ENCODE measurements at regions not wholly inside any gene's neighbourhood (a gene's known extent, or its start where the extent isn't known, plus 50 kb on each side); places are given as distances from the start of the nearest gene placed in this dataset.
A peak's percentile ranks its signal among the peaks of the same experiment; 100 is the strongest.

GRCh38 chr6:85892346-85892745 is 249.7 kb upstream of the SYNCRIP start:
- H3K4me3 ChIP-seq (ENCODE audit: low read length), result no peak overlapping the region
- no peaks in the 10 kb centered on the region for H3F3A ChIP-seq (ENCODE audit: low read length, unreplicated experiment)
- no peaks in the 10 kb centered on the region for H3K79me2 ChIP-seq (ENCODE audit: low read length)
- H3K9ac ChIP-seq (ENCODE audit: low read length), result no peak overlapping the region
- H4K20me1 ChIP-seq (ENCODE audit: low read length), result no peaks in the 10 kb centered on the region
- H3K36me3 ChIP-seq (ENCODE audit: low read depth, low read length), result no peaks in the 10 kb centered on the region
- POLR2A ChIA-PET (ENCODE audit: unreplicated experiment), result no interaction called here
- no TSS peak for BruUV-seq (replicated peaks)
- H3K27me3 ChIP-seq (ENCODE audit: low read length), result no peaks in the 10 kb centered on the region
- TF ChIP-seq EZH2phosphoT487 (IDR thresholded peaks at IDR 0.05; ENCODE audit: borderline replicate concordance, low read length), result no peak
- no peak for TF ChIP-seq EZH2 (IDR thresholded peaks at IDR 0.05; ENCODE audit: low read length, unreplicated experiment)
- no peaks in the 10 kb centered on the region for H3K9me3 ChIP-seq (ENCODE audit: low read length)
- H2AFZ ChIP-seq (ENCODE audit: low read length), result no peak overlapping the region
- H3K4me1 ChIP-seq (ENCODE audit: insufficient read depth, low read length), result no peaks in the 10 kb centered on the region
- no peak for DNase-seq
- intact Hi-C loops (cut with micrococcal nuclease), result no loop called here
- no peaks in the 10 kb centered on the region for H3K9me2 ChIP-seq (replicated peaks; ENCODE audit: low read length)
- CTCF ChIA-PET, result no interaction called here
- no peak overlapping the region for H3K4me2 ChIP-seq (ENCODE audit: low read length)
- no peak for ATAC-seq
- H3K27ac ChIP-seq (ENCODE audit: low read length), result no peak overlapping the region

- intact Hi-C loops (cut with micrococcal nuclease), result no loop called here
- Histone ChIP-seq H4K20me1 (ENCODE audit: low read length) (no peaks in the 10 kb centered on the region), H3K9me3 (ENCODE audit: low read length) (no peaks in the 10 kb centered on the region), H3K36me3 (ENCODE audit: low read depth, low read length) (no peaks in the 10 kb centered on the region), H3K27me3 (ENCODE audit: low read length) (no peaks in the 10 kb centered on the region), H3K27ac (ENCODE audit: low read length) (no peak overlapping the region), H3K9ac (ENCODE audit: low read length) (no peak overlapping the region), H3K79me2 (ENCODE audit: low read length) (no peaks in the 10 kb centered on the region), H3K4me3 (ENCODE audit: low read length) (no peak overlapping the region), H3K9me2 (replicated peaks; ENCODE audit: low read length) (no peaks in the 10 kb centered on the region), H3K4me2 (ENCODE audit: low read length) (no peak overlapping the region), H2AFZ (ENCODE audit: low read length) (no peak overlapping the region), H3F3A (ENCODE audit: low read length, unreplicated experiment) (no peaks in the 10 kb centered on the region), H3K4me1 (ENCODE audit: insufficient read depth, low read length) (no peaks in the 10 kb centered on the region)
- POLR2A ChIA-PET (ENCODE audit: unreplicated experiment), result no interaction called here
- DNase-seq, result peak; percentile 45
- no TSS peak for BruUV-seq (replicated peaks)
- TF ChIP-seq, protein P1, sequence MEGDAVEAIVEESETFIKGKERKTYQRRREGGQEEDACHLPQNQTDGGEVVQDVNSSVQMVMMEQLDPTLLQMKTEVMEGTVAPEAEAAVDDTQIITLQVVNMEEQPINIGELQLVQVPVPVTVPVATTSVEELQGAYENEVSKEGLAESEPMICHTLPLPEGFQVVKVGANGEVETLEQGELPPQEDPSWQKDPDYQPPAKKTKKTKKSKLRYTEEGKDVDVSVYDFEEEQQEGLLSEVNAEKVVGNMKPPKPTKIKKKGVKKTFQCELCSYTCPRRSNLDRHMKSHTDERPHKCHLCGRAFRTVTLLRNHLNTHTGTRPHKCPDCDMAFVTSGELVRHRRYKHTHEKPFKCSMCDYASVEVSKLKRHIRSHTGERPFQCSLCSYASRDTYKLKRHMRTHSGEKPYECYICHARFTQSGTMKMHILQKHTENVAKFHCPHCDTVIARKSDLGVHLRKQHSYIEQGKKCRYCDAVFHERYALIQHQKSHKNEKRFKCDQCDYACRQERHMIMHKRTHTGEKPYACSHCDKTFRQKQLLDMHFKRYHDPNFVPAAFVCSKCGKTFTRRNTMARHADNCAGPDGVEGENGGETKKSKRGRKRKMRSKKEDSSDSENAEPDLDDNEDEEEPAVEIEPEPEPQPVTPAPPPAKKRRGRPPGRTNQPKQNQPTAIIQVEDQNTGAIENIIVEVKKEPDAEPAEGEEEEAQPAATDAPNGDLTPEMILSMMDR (conservative IDR thresholded peaks at IDR 0.05; ENCODE audit: low read depth, low read length), result no peak
- TF ChIP-seq EZH2phosphoT487 (IDR thresholded peaks at IDR 0.05; ENCODE audit: borderline replicate concordance, low read length) (no peak), EZH2 (IDR thresholded peaks at IDR 0.05; ENCODE audit: low read length, unreplicated experiment) (no peak)
- CTCF ChIA-PET, result no interaction called here
- peak; percentile 64 for ATAC-seq
These were observed 244.8 kb upstream of the SYNCRIP start for GRCh38 chr6:85887461-85887860.

- no peaks in the 10 kb centered on the region for H3F3A ChIP-seq (ENCODE audit: low read length, unreplicated experiment)
- H3K4me3 ChIP-seq (ENCODE audit: low read length), result no peak overlapping the region
- no peaks in the 10 kb centered on the region for H3K9me2 ChIP-seq (replicated peaks; ENCODE audit: low read length)
- no peaks in the 10 kb centered on the region for H3K36me3 ChIP-seq (ENCODE audit: low read depth, low read length)
- intact Hi-C loops (cut with micrococcal nuclease), result loop anchor here (5.0 kb wide), 1 partner anchor 91 kb away; no protein-coding TSS in a partner anchor
- no TSS peak for BruUV-seq (replicated peaks)
- DNase-seq (no peak), ATAC-seq (no peak)
- no peaks in the 10 kb centered on the region for H3K27me3 ChIP-seq (ENCODE audit: low read length)
- no peak overlapping the region for H3K27ac ChIP-seq (ENCODE audit: low read length)
- TF ChIP-seq, protein P1 (conservative IDR thresholded peaks at IDR 0.05; ENCODE audit: low read depth, low read length), result no peak
- no peak for TF ChIP-seq EZH2phosphoT487 (IDR thresholded peaks at IDR 0.05; ENCODE audit: borderline replicate concordance, low read length)
- TF ChIP-seq EZH2 (IDR thresholded peaks at IDR 0.05; ENCODE audit: low read length, unreplicated experiment), result no peak
- POLR2A ChIA-PET (ENCODE audit: unreplicated experiment), result no interaction called here
- H3K9me3 ChIP-seq (ENCODE audit: low read length), result no peaks in the 10 kb centered on the region
- CTCF ChIA-PET, result no interaction called here
- H3K79me2 ChIP-seq (ENCODE audit: low read length), result no peaks in the 10 kb centered on the region
- no peak overlapping the region for H2AFZ ChIP-seq (ENCODE audit: low read length)
- H3K9ac ChIP-seq (ENCODE audit: low read length), result no peak overlapping the region
- H3K4me2 ChIP-seq (ENCODE audit: low read length), result no peak overlapping the region
- peaks cover 20% of the 10 kb centered on the region for H3K4me1 ChIP-seq (ENCODE audit: insufficient read depth, low read length)
- no peaks in the 10 kb centered on the region for H4K20me1 ChIP-seq (ENCODE audit: low read length)
These were observed 226.0 kb upstream of the SYNCRIP start for GRCh38 chr6:85868685-85869084.

All from PC-3 (cell line).